Fibroblast of lung (primary cell): ENCODE measurements at regions not wholly inside any gene's neighbourhood (a gene's known extent, or its start where the extent isn't known, plus 50 kb on each side); places are given as distances from the start of the nearest gene placed in this dataset.

ENCODE experiments used
- CTCF ChIP-seq, 2 donors: IDR thresholded peaks in 1 of 2; conservative IDR thresholded peaks in 1 of 2; 1 replicate in 1 of 2; 2 replicates in 1 of 2; pipeline ENCODE4 v1.5.1; 2011 to 2012; ENCODE audit warnings: low read length in 2 of 2, control low read depth in 1 of 2, inconsistent platforms in 1 of 2, low read depth in 1 of 2, mild to moderate bottlenecking in 1 of 2
- EZH2 ChIP-seq: IDR thresholded peaks from 2 replicates; pipeline ENCODE4 v1.5.1; 2012; ENCODE audit warnings: low read length, control low read depth, mild to moderate bottlenecking; ENCODE audit errors: missing control alignments

- TF ChIP-seq CTCF (conservative IDR thresholded peaks at IDR 0.05 in 1 of 2, IDR thresholded peaks at IDR 0.05 in 1 of 2; ENCODE audit: low read depth in 1 of 2, low read length in 2 of 2): no peak
- TF ChIP-seq EZH2: no peak
Observed at GRCh38 chrX:122046815-122047214, 999.4 kb downstream of the GLUD2 start.
